ENCODE measurements at regions not wholly inside any gene's neighbourhood (a gene's known extent, or its start where the extent isn't known, plus 50 kb on each side); places are given as distances from the start of the nearest gene placed in this dataset.
"Not testable (repeated sequence)": the region's sequence is repeated elsewhere in the genome, so short reads cannot be mapped to it uniquely, and the experiment has no call there.

DNA sequence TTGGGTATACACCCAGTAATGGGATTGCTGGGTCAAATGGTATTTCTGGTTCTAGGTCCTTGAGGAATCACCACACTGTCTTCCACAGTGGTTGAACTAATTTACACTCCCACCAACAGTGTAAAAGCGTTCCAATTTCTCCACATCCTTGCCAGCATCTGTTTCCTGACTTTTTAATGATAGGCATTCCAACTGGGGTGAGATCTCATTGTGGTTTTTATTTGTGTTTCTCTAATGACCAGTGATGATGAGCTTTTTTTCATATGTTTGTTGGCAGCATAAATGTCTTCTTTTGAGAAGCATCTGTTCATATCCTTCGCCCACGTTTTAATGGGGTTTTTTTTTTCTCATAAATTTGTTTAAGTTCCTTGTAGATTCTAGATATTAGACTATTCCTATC, 448.3 kb upstream of the RGMB start:
- TF ChIP-seq BHLHE40, CTBP1, LEF1 (IDR thresholded peaks at IDR 0.05; ENCODE audit: borderline replicate concordance): not testable (repeated sequence)
